ENCODE measurements at regions not wholly inside any gene's neighbourhood (a gene's known extent, or its start where the extent isn't known, plus 50 kb on each side); places are given as distances from the start of the nearest gene placed in this dataset.

DNA sequence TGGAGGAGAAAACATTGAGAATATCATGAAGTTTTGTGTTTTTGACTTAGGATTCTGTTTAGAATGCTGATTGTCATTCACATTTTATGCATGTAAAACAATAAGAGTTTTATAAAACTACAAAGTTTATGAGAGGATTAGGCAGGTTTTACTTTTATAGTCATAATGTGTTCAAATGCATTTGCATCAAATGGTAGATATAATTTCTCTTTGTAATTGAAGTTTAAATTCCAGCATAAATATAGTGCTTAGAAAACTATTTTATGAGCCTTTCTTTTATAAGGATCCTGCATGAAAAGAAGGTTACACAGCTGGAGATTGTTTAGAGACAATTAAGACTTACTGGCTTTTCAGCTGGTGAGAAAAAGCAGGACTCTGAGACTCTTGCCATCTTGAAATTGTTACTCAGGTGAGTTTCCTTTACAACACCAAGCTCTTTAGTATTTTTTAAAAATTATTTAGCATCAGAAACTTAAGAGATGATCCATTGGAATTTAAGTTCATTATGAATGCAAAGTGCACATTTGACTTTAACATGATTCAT lies 157.1 kb upstream of the MAN1A1 start:
- no peak overlapping the region for H3K27ac Mint-ChIP-seq
- peaks cover 2% of the 10 kb centered on the region; the same call in 1 of the 2 replicates for H3K27me3 Mint-ChIP-seq (ENCODE audit: insufficient read depth)
- H3K9me3 Mint-ChIP-seq: peaks cover 17% of the 10 kb centered on the region
- no peaks in the 10 kb centered on the region for H3K36me3 Mint-ChIP-seq (ENCODE audit: low read depth)
- no peaks in the 10 kb centered on the region for H3K4me1 Mint-ChIP-seq (ENCODE audit: low read depth)
- no peak for TF ChIP-seq CTCF (IDR thresholded peaks at IDR 0.05)
- DNase-seq: no peak
- no peak overlapping the region for H3K4me3 Mint-ChIP-seq

GRCh38 chr6:119501798-119502483 lies 152.4 kb upstream of the MAN1A1 start:
- Mint-ChIP-seq H3K27me3 (ENCODE audit: insufficient read depth) (peaks cover 2% of the 10 kb centered on the region; the same call in 1 of the 2 replicates), H3K36me3 (ENCODE audit: low read depth) (no peaks in the 10 kb centered on the region), H3K4me1 (ENCODE audit: low read depth) (no peaks in the 10 kb centered on the region), H3K4me3 (no peak overlapping the region), H3K27ac (no peak overlapping the region), H3K9me3 (peaks cover 5% of the 10 kb centered on the region; the same call in 1 of the 2 replicates)
- DNase-seq: no peak
- TF ChIP-seq CTCF (IDR thresholded peaks at IDR 0.05): no peak

- no peak overlapping the region for H3K27ac Mint-ChIP-seq
- H3K27me3 Mint-ChIP-seq (ENCODE audit: insufficient read depth): no peaks in the 10 kb centered on the region
- no peaks in the 10 kb centered on the region for H3K36me3 Mint-ChIP-seq (ENCODE audit: low read depth)
- no peak for DNase-seq
- H3K4me3 Mint-ChIP-seq: no peak overlapping the region
- no peaks in the 10 kb centered on the region for H3K4me1 Mint-ChIP-seq (ENCODE audit: low read depth)
- TF ChIP-seq CTCF (IDR thresholded peaks at IDR 0.05): no peak
- no peaks in the 10 kb centered on the region; the same call in 1 of the 2 replicates for H3K9me3 Mint-ChIP-seq
Observed at GRCh38 chr6:119499797-119500196, 150.2 kb upstream of the MAN1A1 start.

GRCh38 chr6:119497988-119498727 lies 148.6 kb upstream of the MAN1A1 start:
- Mint-ChIP-seq H3K36me3 (ENCODE audit: low read depth) (no peaks in the 10 kb centered on the region), H3K27ac (no peak overlapping the region), H3K27me3 (ENCODE audit: insufficient read depth) (no peaks in the 10 kb centered on the region), H3K4me3 (no peak overlapping the region), H3K9me3 (peaks cover 4% of the 10 kb centered on the region; the same call in 1 of the 2 replicates), H3K4me1 (ENCODE audit: low read depth) (no peaks in the 10 kb centered on the region)
- TF ChIP-seq CTCF (IDR thresholded peaks at IDR 0.05): no peak
- DNase-seq: no peak

GRCh38 chr6:119495230-119495683 lies 145.7 kb upstream of the MAN1A1 start:
- Mint-ChIP-seq H3K4me3 (no peak overlapping the region), H3K36me3 (ENCODE audit: low read depth) (no peaks in the 10 kb centered on the region), H3K4me1 (ENCODE audit: low read depth) (no peaks in the 10 kb centered on the region), H3K27me3 (ENCODE audit: insufficient read depth) (no peaks in the 10 kb centered on the region), H3K27ac (no peak overlapping the region), H3K9me3 (peaks cover 9% of the 10 kb centered on the region)
- no peak for DNase-seq
- no peak for TF ChIP-seq CTCF (IDR thresholded peaks at IDR 0.05)

All from HFFc6 (cell line).